Right renal pelvis (tissue), 4 donors: ENCODE measurements at regions not wholly inside any gene's neighbourhood (a gene's known extent, or its start where the extent isn't known, plus 50 kb on each side); places are given as distances from the start of the nearest gene placed in this dataset.

Experiments
- DNase-seq, 4 donors: peaks; one replicate each; pipeline ENCODE4 v3.0.0-alpha.2; 2013; ENCODE audit warnings: low read depth in 4 of 4, low spot score in 3 of 4, missing footprints in 1 of 4

DNA sequence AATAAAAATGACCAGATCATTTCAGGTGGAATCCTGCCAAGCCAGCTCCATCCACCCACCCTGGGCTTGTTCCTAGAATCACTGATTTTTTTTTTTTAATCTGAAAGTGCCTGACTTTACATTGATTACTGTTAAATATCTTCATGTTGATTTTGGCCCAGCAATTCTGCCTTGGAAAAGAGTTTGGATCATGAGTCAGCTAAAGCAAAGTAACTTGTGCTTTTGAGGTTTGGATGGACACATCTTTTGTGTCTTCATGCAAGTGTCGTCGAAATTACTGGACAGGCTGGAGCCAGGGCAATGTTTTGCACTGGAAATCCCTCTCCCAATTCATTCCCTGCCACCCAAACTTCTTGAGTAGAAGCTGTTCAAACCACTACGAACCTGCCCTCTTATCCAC is 164.0 kb upstream of the SYT13 start:
- DNase-seq, result no peak

DNA sequence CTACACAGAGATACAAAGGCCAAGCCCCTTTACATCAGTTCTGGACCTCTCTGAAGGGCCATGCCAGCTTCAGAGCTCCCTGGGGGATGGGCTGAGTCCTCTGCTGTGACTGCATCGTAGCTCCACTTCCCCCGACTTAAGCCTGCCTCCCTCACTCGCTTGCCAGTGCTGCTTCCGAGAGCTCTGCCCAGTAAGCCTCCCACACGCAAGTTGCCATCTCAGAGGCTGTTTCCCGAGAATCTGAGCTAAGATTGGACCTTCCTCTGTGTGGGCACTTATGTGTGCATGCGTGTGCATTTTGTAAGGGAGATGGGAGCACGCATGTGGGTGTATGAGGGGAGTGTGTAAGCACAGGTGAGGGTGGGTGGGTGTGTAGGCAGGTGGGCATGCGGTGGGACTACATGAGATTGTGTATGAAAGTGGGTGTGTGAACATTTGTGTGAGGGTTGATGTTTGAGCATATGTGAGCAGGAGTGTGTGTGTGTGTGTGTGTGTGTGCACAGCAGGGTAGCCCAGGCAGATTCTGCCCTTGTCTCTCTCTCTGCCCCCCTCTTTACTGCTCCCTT is 163.0 kb upstream of the SYT13 start:
- DNase-seq, result no peak

DNA sequence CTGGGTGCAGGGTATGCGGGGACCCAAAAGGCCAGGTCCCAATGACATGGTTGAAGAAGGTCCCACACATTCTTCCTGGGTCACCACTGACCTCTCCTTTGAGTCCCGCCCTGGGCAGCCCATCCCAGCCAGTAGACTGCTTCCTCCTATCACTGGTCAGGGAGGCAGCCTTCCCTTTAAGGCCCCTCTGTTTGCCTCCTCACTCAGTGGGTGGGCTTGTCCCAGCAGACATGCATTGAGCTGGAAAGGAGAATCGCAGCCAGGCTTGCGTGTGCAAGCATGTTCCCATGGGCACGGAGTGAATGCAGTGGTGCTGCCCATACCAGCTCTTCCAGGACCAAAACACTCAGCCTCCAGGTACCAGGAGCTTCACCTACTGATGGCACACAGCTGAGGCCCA is 162.4 kb upstream of the SYT13 start:
- no peak for DNase-seq

DNA sequence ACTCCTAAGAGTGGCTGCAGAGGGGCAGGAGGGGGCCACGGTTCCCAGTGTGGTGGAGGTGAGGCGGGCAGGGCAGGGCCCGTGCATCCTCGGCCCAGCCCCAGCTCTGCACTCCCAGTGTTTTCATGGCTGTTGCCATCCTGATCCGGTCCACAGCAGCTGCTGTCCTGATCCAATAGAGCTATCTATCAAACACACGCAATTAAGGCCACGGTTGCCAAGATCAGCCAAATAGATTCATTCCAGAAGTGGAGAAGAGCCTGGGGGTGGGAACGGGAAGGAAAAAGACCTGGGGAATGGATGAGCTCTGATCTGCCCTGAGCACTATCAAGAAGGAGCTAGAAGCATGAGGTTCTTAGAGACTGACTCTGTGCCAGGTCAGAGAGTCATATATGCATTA is 160.9 kb upstream of the SYT13 start:
- DNase-seq, result no peak

DNA sequence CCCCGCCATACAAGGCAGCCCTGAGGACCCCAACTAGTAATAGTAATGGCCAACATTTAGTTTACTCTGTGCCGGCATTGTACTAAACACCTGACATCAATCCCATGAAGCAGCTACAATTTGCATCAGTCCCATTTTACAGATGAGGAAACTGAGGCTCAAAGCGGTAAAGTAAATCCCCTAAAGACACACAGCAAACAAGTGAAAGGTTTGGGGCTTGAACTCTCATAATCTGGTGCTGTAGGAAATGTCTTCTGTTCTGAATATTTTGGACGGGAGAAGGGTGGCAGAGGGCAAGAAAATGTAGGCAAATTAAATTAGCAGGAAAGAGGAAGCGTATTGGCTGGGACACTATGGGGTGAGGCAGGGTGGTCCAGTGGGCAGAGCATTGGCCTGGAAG is 160.3 kb upstream of the SYT13 start:
- no peak for DNase-seq

DNA sequence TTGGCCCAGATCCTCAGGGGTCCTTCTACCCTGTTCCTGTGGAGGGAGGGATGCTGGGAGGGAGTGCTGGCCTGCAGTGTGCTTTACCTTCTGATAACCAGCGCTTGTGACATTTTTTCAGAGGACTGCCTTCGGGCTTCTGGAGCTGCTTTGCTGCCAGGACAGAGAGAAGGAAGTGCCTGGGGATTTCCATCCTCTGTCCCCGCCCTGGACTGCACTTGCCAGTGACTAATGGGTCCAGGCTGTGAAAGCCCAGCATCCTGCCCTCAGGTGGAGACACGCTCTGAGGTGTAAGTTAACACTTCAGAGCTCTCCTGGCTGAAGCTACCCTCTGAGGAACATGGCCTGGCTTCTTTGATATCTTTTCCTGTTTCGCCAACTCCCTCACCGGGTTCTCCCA is 158.7 kb upstream of the SYT13 start:
- DNase-seq, result no peak

DNA sequence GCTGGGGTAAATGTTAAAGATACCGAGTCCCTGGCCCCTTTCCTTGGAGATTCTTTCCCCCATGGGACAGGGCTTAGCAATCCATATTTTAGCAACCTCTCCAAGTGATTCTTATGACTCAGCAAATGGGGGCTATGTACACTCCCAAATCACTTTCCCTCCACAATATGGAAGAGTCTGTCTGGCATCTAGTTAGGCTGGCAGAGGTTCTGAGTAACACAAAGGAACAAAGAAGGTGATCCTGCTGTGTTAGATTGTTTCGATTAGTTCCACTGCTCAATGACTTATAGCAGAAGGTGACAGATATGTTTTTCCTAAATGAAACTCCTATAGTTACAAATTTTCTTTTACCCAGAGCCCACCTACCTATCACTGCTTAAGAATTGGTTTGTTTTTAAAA is 154.0 kb upstream of the SYT13 start:
- no peak for DNase-seq

DNA sequence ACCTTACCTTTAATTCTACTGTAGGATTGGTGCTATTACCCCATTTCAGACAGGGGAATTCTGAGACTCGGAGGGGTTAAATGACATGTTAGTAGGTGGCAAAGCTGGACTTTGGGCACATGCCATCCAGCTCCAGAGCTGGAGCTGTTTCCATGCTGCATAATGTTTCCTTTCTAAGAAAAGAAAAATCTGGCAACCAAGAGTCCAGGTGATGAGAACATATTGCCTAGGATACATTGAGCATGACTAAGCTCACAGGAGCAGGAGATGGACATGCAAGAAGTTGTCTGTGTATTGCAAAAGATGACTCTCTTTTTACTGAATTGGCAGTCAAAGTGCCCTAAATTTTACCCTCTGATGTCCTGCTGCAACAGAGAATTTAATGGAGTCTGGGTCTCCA is 150.8 kb upstream of the SYT13 start:
- DNase-seq, result no peak

DNA sequence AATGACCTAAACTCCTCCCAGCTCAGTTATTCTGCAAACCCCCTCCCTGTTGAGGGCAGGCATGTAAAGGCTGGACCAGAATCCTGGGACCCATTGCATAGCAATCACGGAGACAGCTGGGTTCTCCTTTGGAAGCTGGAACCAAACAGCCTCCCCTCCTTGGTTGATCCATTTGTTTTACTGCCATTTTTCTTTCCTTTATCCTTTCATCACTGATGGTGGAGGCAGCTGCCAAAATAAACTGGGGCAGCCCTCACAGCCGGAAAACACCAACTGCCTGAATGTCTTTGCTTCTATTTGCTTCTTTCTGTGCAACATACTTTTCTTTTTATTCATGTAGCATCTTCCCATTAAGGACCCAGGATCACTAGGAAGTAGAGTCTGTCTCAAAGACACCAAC is 150.0 kb upstream of the SYT13 start:
- DNase-seq, result no peak

DNA sequence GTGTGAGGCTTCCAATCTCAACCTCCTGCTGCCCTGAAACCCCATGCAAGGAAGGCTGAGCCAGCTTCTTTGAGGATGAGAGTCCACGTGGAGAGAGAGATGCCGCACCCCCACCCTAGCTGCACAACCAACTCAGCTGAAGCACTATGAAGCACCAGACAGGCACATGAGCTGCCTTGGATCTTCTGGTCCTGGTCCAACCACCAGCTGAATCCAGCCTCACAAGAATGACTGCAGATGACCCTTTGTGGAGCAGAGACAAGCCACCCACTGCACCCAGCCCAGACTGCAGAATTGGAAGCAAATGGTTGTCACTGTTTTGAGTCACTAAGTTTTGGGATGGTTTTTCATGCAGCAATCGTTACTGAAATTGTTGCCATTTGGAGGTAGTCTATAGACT is 149.6 kb upstream of the SYT13 start:
- no peak for DNase-seq

DNA sequence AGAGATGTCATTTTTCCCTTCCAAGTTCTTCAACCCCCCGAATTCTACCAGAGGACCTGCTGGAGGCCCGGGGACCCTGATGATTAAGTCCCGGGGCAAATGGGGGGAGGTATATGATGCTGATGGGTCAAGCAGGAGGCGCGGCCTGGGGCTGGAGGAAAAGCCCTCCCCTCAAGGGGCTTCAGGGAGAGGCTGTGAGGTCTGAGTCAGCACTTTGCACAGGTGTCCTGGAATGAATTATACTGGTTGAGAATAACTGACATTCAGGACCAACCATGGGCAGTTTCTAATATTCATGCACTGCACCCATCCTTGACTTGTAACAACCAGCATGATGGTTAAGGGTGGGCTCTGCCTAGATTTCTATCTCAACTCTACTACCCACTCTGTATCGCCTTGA is 146.8 kb upstream of the SYT13 start:
- DNase-seq, result no peak

DNA sequence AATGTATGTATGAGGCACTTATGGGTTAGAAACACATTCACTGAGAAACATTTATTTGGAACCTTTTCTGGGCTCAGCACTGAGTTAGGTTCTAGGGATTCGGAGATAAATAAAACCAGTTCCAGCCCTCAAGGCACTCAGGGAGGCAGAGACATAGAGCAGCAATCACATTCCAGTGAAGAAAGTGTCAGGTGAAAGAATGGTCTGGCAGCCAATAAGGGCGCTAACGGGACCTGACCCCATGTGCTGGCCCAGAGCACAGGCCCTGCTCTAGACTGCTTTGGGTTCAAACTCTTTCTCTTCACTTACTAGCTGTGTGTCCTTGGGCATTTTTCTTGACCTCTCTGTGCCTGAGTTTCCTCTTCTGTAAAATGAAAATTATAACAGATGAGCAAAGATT is 146.0 kb upstream of the SYT13 start:
- no peak for DNase-seq

DNA sequence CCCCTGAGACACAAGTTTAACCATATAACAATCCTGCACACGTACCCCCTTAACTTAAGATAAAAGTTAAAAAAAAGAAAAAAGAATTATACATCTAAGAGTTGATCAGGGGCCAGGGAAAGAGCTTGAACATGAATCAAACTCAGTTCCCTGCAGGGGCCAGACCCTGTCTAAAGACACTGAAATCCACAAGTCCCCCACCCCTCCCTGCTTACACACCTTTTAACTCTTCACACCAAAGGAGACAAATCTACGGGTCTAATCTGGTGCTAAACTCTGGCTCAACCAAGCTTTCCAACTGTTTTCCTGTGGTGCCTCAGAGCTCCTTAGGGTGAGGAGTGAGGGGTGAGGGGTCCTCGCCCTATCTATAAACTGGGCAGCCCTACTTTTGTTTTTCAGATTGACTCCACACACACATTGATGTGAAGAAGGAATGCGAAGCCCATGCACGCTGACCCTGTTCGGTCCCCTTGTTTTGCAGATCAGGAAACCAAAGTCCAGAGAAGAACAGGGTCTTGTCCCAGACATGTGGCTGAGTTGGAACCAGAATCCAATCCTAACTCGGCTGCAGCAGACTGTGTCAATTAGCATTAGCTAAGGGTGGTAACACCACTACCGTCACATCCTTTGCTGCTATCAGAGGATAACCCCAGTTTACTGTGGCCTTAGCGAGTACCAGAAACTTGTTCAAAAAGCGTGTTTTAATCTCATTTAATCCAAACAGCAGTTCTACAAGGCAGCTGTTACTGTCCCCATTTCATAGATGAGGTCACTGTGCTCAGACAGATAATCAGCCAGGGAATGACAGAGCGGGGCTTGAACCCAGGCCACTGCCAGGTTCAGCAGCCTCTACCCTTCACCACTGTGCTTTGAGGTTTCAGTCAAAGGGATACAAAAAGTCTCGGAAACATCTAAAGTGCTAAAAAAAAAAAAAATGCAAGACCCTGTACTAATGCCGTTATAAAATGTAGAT is 145.2 kb upstream of the SYT13 start:
- no peak for DNase-seq

DNA sequence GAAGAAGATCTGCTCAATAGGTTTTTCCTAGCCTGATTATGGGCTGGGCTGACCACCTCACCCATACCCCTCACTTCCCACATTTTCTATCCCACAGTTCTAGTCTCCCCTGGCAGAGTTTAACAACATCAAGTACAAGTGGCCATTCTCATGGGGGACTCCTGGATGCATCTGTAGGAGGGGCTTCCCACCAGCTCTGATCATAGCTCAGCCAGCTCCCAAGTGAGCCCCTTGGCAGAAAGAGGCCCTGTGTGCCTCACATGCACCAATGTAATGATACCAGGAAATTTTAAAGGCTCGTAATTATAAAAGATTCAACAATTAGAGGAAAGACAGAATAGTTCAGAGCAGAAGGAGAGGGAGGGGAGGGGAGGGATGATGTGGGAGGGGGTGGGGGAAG is 144.2 kb upstream of the SYT13 start:
- DNase-seq, result no peak

DNA sequence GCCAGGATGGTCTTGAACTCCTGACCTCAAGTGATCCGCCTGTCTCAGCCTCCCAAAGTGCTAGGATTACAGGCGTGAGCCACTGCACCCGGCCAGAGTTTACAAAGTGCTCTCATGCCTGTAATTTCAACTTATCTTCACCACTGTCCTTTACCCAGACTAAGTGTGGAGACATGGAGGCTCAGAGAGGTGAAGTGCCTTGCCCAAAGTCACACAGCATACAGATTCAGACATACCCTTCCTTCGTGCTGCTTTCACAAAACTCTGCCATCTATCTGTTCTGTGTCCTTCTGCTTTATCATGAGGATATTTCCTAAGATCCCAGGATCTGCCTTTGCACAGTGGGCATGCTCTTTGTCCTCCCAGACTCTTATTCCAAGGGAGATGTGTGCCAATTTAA is 143.6 kb upstream of the SYT13 start:
- DNase-seq, result no peak

DNA sequence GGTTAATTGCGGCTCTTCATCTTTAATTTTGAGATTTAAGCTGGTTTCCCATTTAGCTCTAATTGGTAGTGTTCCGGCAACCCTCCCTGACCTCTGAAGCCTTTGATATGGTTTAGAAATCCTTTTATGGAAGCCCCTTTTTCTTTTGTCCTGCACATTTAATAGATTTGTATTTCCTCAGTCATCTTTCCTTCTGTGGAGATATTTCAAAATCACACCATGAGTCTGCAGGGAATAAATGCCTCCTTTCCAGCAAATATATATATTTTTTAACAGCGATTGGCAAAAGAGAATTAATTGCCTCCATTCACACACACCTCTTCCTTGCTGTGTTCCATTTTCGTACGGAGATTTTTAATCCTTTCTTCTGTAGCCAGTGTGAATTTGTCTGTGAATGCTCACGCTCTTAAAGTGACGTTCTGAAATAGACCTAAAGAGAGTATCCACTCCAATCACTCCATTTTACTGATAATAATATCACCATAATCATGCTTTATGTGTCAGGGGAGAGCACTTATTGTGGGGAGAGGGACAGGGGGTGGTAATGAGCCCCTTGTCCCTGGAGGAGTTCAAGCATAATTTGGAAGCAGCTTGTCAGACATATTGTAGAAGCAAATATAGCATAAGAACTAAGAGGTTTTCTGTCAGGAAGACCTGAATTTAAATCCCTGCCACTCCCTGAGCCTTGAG is 142.5 kb upstream of the SYT13 start:
- no peak for DNase-seq

DNA sequence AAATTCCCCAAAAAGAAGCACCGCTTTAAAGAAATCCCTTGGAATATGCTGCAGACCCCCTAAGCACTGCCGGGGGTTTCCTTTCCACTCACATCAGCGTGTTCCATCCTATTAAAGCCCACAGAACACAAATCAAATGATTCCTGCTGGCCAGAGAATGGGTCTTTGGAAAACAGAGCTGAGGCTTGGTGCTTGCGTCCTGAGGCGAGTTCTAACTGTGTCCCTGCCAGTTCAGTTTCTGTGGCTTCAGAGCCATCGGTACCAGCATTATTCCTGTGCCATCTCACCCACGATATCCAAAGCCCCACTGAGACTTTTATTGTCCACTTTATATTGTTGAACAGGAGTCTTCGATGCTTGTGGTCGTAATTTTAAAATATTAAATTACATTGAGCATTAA is 142.0 kb upstream of the SYT13 start:
- DNase-seq, result no peak

DNA sequence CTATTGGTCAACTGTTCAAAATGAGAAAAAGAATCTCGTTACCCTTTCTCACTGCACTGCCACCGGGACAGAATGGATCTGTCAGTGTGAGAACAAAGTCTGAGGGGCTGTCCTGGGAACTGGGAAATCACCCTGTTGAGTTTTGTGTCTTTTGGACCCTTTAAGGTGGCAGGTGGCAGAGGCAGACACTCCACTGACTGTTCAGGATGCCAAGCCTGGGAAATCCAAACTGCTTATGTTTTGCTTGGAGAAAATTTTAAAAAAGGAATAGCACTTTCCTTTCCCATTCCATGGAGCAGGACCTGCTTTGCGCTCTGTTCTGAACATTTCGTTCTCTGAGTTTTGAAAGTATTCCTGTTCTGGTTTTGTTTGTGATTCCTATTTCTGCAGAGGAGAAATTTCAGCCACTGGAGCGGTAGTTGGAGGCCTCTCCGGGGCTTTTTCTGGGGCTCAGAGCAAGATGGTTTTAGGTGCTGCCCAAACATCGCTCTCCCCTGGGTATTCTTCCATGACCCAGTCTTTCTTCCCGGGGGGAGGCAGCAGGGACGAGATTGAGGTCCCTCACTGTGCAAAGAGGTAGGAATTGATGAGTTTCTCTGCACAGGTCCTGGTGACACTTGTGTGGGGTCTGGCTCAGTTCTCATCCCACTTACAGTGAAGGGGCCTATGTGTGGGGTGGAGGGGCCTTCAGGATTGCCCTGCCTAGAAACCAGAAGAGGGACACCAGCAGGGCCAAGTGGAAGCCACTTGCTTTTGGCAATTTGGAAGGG is 138.5 kb upstream of the SYT13 start:
- DNase-seq, result no peak

DNA sequence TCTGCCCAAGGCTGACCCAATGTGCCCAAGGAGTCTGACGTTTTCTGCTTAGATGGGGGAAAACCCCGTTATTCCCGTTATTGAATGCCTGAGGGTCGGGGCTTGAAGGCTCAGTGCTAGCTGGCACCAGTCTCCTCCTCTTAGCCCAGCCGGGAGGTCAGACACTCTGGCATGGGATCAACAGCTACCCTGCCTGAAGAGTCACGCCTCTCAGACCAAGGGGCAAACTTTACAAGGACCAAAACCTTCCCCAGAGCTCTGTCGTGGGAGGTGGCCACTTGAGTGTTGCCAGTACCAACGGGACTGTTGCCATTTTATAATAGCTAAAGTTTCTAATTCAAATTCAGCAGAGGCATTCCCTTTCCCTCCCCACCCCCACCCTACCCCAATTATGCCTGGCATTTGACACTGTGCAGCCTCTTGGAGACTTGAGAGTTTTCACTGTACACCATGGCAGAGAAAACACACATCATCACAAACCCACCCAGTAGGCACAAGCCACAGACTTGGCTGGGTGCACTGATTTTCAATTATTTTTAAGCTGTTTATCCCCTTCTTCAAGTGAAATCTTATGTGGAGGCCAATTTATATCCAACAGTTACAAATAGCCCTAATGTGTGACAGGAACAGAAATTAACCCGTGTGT is 137.5 kb upstream of the SYT13 start:
- no peak for DNase-seq

DNA sequence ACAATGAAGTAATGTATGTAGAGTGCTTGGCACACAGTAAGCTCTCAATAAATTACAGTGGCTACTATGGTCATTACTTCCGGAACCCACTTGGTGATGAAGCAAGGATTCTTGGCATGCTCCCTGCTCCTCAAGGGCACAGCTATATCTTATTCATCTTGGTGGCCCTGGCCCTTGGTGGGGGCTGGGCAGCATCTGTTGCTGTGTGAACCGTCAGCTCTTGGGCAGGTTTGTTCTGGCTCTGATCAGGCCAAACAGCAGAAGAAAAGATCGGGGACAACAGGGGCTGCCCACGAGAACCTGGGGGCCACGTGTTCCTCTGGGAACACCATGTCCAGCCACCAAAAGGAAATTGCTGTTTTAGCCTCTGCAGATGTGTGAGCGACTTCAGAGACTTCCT is 136.9 kb upstream of the SYT13 start:
- DNase-seq, result no peak

DNA sequence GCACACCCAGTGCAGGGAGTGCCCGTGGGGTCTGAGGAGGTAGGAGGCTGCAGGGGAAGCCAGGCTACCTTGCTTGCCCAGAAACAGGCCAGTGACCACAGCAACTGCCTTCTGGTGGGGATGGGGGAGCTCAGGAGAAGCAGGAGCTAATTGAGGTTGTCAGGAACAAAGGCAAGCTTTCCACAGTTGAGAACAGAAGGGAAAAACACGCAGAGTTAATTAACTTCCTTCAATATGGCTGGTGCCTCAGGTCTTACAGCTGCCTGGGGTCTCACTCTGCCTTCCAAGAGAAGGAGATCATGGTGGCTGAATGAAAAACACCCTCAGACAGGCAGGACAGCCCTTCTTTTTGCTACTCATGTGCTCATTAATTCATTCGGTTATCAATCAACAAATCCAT is 127.9 kb upstream of the SYT13 start:
- no peak for DNase-seq
